NCI-H1092 treated with DMSO at 0.1 percent for 48 hours (cell line): ENCODE measurements at regions not wholly inside any gene's neighbourhood (a gene's known extent, or its start where the extent isn't known, plus 50 kb on each side); places are given as distances from the start of the nearest gene placed in this dataset.

Source experiments
- DNase-seq: peaks from one replicate; lab custom pipeline; 2025; lab: John Stamatoyannopoulos, UW

DNA sequence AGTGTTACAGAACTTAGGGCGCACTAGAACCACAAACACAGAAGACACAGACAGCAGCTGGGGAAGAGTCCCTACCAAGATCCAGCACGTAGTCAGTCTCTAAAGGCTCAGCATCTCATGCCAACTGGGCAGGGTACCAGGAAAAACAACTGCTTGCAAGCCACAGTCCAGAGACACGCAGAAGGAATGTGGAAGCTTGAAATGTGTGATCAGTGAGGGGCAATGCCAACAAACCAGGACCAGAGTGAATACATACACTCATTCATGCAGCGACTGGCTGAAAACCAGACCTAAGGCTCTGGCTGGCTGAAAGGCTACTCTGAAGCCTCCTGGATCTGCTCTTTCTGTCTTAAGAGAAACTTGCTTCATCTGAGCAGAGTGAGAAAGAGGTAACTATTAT, 1484.8 kb downstream of the EFNB2 start:
- DNase-seq: no peak

DNA sequence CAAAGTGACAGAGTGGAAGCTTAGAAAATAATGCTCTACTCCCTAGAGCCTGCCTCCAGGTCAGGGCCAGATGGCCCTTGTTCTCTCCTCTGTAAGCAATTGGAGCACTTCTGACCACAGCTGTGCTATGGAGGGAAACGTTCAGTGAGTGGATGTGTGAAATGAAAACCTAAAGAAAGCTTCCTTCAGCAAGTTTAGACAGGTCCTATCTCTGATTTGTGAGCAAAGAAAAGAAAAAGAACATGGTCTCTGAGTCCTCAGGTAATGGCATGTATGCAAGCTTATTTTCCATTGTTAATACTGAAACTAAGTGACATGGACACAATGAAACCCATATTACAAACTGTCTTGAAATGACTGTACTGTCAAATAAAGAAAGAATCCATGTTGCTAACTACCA, 1486.8 kb downstream of the EFNB2 start:
- DNase-seq: no peak

GRCh38 chr13:105047676-105048295, 1487.7 kb downstream of the EFNB2 start:
- DNase-seq: no peak

GRCh38 chr13:105037110-105037509, 1498.4 kb downstream of the EFNB2 start:
- no peak for DNase-seq

GRCh38 chr13:105035092-105035491, 1500.4 kb downstream of the EFNB2 start:
- DNase-seq: no peak

GRCh38 chr13:105033999-105034398, 1501.5 kb downstream of the EFNB2 start:
- DNase-seq: no peak

DNA sequence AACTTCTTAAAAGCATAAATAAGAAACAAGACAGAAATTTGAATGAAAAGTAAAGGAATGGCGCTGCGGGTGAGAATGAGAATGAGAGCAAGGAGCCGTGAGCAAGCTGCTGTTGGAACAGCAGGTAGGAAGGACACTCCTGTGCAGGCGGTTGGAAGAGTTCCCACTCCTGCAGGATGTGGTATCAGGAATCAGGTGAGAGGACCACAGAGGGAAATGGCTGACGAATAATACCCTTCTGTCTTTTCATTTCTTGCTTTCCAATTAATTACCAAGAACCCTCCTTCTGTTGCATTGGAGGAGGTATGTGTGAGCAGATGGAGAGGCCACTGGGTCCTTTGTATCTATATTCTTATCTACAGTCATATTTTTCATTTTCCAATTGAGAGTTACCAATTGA, 1504.2 kb downstream of the EFNB2 start:
- DNase-seq: no peak

GRCh38 chr13:105030851-105031250, 1504.6 kb downstream of the EFNB2 start:
- no peak for DNase-seq

- no peak for DNase-seq
Observed at GRCh38 chr13:105019073-105019472, 1516.4 kb downstream of the EFNB2 start.

DNA sequence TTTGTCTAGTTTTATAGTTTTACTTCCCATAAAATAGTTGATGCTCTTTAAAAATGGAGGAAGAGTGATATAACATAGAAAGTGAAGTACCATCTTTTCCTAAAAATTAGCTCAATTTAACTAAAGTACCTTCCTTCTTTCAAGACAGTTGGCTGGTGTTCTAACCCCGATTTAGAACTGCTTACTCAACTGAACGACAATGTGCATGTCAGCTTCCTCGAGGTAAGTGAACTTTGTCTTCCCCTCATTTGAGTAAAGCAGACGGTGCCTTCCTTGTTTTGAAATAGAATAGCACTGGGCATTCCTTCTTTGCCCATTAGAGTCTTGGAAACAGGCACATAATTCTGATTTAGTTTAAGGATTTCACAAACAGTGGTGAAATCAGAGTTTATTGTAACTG, 1519.2 kb downstream of the EFNB2 start:
- no peak for DNase-seq

GRCh38 chr13:105008604-105009003, 1526.9 kb downstream of the EFNB2 start:
- DNase-seq: no peak

GRCh38 chr13:105007166-105007808, 1528.2 kb downstream of the EFNB2 start:
- DNase-seq: no peak

DNA sequence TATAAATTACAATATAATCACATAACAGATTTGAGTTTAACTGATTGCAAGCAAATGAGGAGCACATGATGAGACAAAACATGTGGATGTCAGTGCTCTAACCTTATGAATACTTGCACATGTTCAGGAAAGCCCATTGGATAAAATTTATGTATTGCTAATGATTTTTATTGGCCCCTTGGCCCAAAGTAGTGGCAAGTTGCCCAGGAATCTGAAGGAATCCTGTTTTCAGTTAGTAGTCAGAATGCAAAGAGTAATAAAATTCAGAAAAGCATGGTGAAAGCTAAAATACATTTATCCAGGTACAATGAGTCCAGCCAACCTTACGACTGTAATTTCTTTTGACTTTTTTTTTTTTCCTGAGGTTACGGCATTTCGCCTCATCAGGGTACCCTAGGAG, 1539.4 kb downstream of the EFNB2 start:
- no peak for DNase-seq

DNA sequence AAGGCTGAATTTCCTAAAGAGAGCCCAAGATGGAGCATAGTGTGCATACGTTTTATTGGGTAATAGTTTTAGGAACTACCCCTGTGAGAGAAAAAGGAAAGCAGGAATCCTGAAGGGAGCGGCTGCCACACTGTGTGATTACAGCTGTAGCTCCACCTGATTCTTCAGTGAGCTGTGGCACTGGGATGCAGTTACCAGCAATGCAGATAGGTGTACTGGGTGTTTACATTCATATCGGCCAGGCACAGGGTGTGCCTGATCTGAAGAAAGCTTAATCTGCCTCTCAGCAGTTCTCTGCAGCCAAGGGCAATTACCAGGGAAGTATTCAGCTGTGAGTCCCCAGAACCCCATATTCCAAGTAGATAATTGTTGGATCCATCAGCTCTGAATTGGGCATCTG, 1541.8 kb downstream of the EFNB2 start:
- no peak for DNase-seq

DNA sequence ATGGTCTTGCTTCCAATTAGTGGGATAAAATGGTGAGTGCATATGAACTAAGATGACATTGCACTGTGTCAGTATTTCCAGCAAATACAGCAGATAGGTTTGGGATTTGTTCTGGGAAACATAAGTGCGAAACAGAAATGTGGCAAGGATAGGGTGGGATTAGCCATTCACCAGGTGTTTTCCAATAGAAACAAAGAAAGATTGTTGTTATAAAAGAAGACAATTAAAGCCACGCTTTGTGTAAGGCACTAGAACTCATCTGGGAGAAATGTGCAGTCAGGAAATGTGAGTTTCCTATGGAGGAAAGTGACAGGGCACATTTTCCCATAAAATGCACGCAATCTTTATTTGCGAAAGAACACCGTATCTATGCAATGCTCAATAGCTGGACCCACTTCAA, 1547.8 kb downstream of the EFNB2 start:
- no peak for DNase-seq

- no peak for DNase-seq
Observed at GRCh38 chr13:104984296-104984818, 1551.1 kb downstream of the EFNB2 start.

- no peak for DNase-seq
Observed at GRCh38 chr13:104983601-104984000, 1551.9 kb downstream of the EFNB2 start.

GRCh38 chr13:104980586-104980985, 1554.9 kb downstream of the EFNB2 start:
- DNase-seq: no peak

- no peak for DNase-seq
Observed at GRCh38 chr13:104979281-104980030, 1556.0 kb downstream of the EFNB2 start.

- no peak for DNase-seq
Observed at GRCh38 chr13:104976986-104977385, 1558.5 kb downstream of the EFNB2 start.

DNA sequence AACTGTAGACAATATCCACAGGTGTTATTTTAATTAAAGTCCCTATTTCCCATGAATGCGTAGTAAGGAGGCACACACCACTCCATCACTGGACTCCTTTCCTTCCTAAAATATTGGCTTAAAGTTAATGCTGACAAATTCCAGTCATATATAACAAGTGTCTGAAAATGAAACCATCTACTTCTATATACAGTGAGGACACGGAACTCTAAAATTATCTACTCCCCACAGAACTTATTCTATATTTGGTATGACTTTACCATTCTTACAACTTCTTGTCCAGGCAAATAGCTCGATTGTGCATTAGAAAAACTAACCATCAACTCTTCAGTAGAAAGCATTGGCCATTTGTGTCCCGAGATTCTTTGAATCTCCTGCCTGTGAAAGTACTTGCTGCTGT, 1560.2 kb downstream of the EFNB2 start:
- DNase-seq: no peak

DNA sequence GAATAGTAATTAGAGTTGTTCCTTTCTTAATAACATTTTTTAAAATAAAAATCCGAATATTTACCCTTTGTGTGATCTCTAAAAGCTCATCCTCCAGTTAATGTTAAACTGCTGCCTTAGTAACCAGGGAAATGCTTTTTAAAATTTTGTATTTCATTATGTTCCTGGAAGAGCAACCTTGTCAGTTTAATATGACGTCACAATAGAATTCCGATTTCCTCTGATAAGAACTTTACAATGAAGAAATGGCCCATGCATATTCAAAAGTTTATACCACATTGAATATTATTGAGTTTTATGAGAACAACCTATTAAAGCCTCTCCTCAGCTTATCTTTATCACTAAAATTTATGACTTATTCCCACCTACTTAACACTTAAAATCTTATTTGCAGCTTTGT, 1566.6 kb downstream of the EFNB2 start:
- DNase-seq: no peak
